RWPE2 (cell line): ENCODE measurements at regions not wholly inside any gene's neighbourhood (a gene's known extent, or its start where the extent isn't known, plus 50 kb on each side); places are given as distances from the start of the nearest gene placed in this dataset.

ENCODE experiments used
- ATAC-seq: fragments of 200-7000 bp; cut with Tn5 transposase; 3 replicates; pipeline ENCODE4 v1.9.1; 2021; ENCODE audit warnings: low read depth
- DNase-seq: peaks from one replicate; pipeline ENCODE4 v3.0.0-alpha.2; 2020; ENCODE audit warnings: low spot score
- H3K27ac ChIP-seq: fragments of 450-650 bp; 2 replicates; pipeline ENCODE4 v1.5.1; 2017; ENCODE audit warnings: mild to moderate bottlenecking; ENCODE audit not compliant: poor library complexity, severe bottlenecking
- H3K27me3 ChIP-seq: fragments of 250-450 bp; sonication (Bioruptor Pico); 2 replicates; pipeline ENCODE4 v1.5.1; 2021; ENCODE audit warnings: mild to moderate bottlenecking, moderate library complexity; ENCODE audit not compliant: insufficient read depth, poor library complexity, severe bottlenecking
- H3K36me3 ChIP-seq: fragments of 250-450 bp; sonication (Bioruptor Pico); 2 replicates; pipeline ENCODE4 v1.5.1; 2020; ENCODE audit warnings: low read depth, mild to moderate bottlenecking, moderate library complexity
- H3K4me1 ChIP-seq: fragments of 250-450 bp; sonication (Bioruptor Pico); 2 replicates; pipeline ENCODE4 v1.5.1; 2021; ENCODE audit warnings: mild to moderate bottlenecking, moderate library complexity; ENCODE audit not compliant: insufficient read depth, poor library complexity, severe bottlenecking
- H3K4me3 ChIP-seq: fragments of 250-450 bp; sonication (Bioruptor Pico); 2 replicates; pipeline ENCODE4 v1.5.1; 2021; ENCODE audit warnings: mild to moderate bottlenecking, moderate library complexity; ENCODE audit not compliant: severe bottlenecking
- H3K9me3 ChIP-seq: fragments of 250-450 bp; sonication (Bioruptor Pico); 2 replicates; pipeline ENCODE4 v1.5.1; 2021; ENCODE audit warnings: mild to moderate bottlenecking, moderate library complexity; ENCODE audit not compliant: severe bottlenecking
- CTCF ChIP-seq: fragments of 450-650 bp; IDR thresholded peaks from one replicate; pipeline ENCODE4 v1.5.1; 2017; ENCODE audit warnings: mild to moderate bottlenecking, moderate library complexity; ENCODE audit not compliant: poor library complexity, severe bottlenecking

- TF ChIP-seq CTCF, result no peak
- no peaks in the 10 kb centered on the region for H3K27me3 ChIP-seq
- no peak overlapping the region for H3K27ac ChIP-seq
- H3K9me3 ChIP-seq, result no peaks in the 10 kb centered on the region
- ATAC-seq, result no peak
- no peaks in the 10 kb centered on the region for H3K4me1 ChIP-seq
- DNase-seq, result no peak
- no peaks in the 10 kb centered on the region for H3K36me3 ChIP-seq
- no peak overlapping the region for H3K4me3 ChIP-seq
Measured at GRCh38 chr5:125829349-125829748, 593.9 kb upstream of the GRAMD2B start.

GRCh38 chr5:125833398-125833797 lies 589.8 kb upstream of the GRAMD2B start:
- no peaks in the 10 kb centered on the region for H3K36me3 ChIP-seq
- no peak overlapping the region for H3K27ac ChIP-seq
- no peaks in the 10 kb centered on the region for H3K9me3 ChIP-seq
- DNase-seq (no peak), ATAC-seq (no peak)
- H3K27me3 ChIP-seq, result no peaks in the 10 kb centered on the region
- TF ChIP-seq CTCF, result no peak
- H3K4me1 ChIP-seq, result no peaks in the 10 kb centered on the region
- H3K4me3 ChIP-seq, result no peak overlapping the region

- H3K9me3 ChIP-seq, result no peaks in the 10 kb centered on the region
- no peaks in the 10 kb centered on the region for H3K27me3 ChIP-seq
- no peak for TF ChIP-seq CTCF
- no peak overlapping the region for H3K27ac ChIP-seq
- H3K4me1 ChIP-seq, result no peaks in the 10 kb centered on the region
- ATAC-seq (no peak), DNase-seq (no peak)
- no peaks in the 10 kb centered on the region for H3K36me3 ChIP-seq
- no peak overlapping the region for H3K4me3 ChIP-seq
Measured at GRCh38 chr5:125834438-125835115, 588.6 kb upstream of the GRAMD2B start.

GRCh38 chr5:125835293-125836172 lies 587.7 kb upstream of the GRAMD2B start:
- Histone ChIP-seq H3K36me3 (no peaks in the 10 kb centered on the region), H3K4me3 (no peak overlapping the region), H3K4me1 (no peaks in the 10 kb centered on the region), H3K27ac (no peak overlapping the region), H3K27me3 (no peaks in the 10 kb centered on the region), H3K9me3 (no peaks in the 10 kb centered on the region)
- ATAC-seq (peak; percentile 68; the same call in 2 of the 3 replicates), DNase-seq (no peak)
- TF ChIP-seq CTCF, result peak; percentile 58
